Astrocyte (in vitro differentiated cells and primary cell): ENCODE measurements at regions not wholly inside any gene's neighbourhood (a gene's known extent, or its start where the extent isn't known, plus 50 kb on each side); places are given as distances from the start of the nearest gene placed in this dataset.

Experiments used
- DNase-seq: peaks from one replicate; pipeline ENCODE4 v3.0.0-alpha.2; 2010; ENCODE audit warnings: low read depth
- FAIRE-seq: peaks from 2 replicates; lab custom pipeline; 2011; peaks lifted over from hg19 to GRCh38; lab: Jason Lieb, UNC
- H2AFZ ChIP-seq: 2 replicates; pipeline ENCODE4 v1.6.0; 2012; ENCODE audit warnings: low read depth, low read length, inconsistent platforms
- H3K27ac ChIP-seq: 2 replicates; pipeline ENCODE4 v1.5.1; 2011; ENCODE audit warnings: low read depth, low read length, inconsistent platforms
- H3K27me3 ChIP-seq: 2 replicates; pipeline ENCODE4 v1.6.0; 2011; ENCODE audit warnings: low read length, inconsistent platforms; ENCODE audit not compliant: insufficient read depth
- H3K36me3 ChIP-seq: 2 replicates; pipeline ENCODE4 v1.5.1; 2011; ENCODE audit warnings: low read length, inconsistent platforms; ENCODE audit not compliant: insufficient read depth
- H3K4me1 ChIP-seq: 2 replicates; pipeline ENCODE4 v1.5.1; 2011; ENCODE audit warnings: low read length, inconsistent platforms; ENCODE audit not compliant: insufficient read depth
- H3K4me2 ChIP-seq: 2 replicates; pipeline ENCODE4 v1.6.0; 2012; ENCODE audit warnings: low read length, inconsistent platforms
- H3K4me3 ChIP-seq: 2 replicates; pipeline ENCODE4 v1.5.1; 2011; ENCODE audit warnings: low read depth, mild to moderate bottlenecking, low read length, inconsistent platforms; ENCODE audit not compliant: insufficient read depth
- H3K79me2 ChIP-seq: 2 replicates; pipeline ENCODE4 v1.6.0; 2012; ENCODE audit warnings: mild to moderate bottlenecking, low read length, inconsistent platforms; ENCODE audit not compliant: insufficient read depth
- H3K9ac ChIP-seq: 2 replicates; pipeline ENCODE4 v1.6.0; 2012; ENCODE audit warnings: mild to moderate bottlenecking, low read length, inconsistent platforms
- H3K9me3 ChIP-seq: 2 replicates; pipeline ENCODE4 v1.5.1; 2012; ENCODE audit warnings: low read depth, mild to moderate bottlenecking, low read length, inconsistent platforms; ENCODE audit not compliant: insufficient read depth
- H4K20me1 ChIP-seq: 2 replicates; pipeline ENCODE4 v1.6.0; 2012; ENCODE audit warnings: low read length, inconsistent platforms; ENCODE audit not compliant: insufficient read depth
- H3K27ac Mint-ChIP-seq: one replicate; pipeline ENCODE4 v1.8.0; 2021; ENCODE audit warnings: mild to moderate bottlenecking, mixed read lengths; ENCODE audit not compliant: unreplicated experiment
- H3K27me3 Mint-ChIP-seq: one replicate; pipeline ENCODE4 v1.8.0; 2021; ENCODE audit warnings: low read depth, mixed read lengths; ENCODE audit not compliant: unreplicated experiment
- H3K36me3 Mint-ChIP-seq: one replicate; pipeline ENCODE4 v1.8.0; 2021; ENCODE audit warnings: low read depth, mixed read lengths; ENCODE audit not compliant: unreplicated experiment
- H3K4me1 Mint-ChIP-seq: one replicate; pipeline ENCODE4 v1.8.0; 2021; ENCODE audit warnings: low read depth, mixed read lengths; ENCODE audit not compliant: unreplicated experiment
- H3K4me3 Mint-ChIP-seq: one replicate; pipeline ENCODE4 v1.8.0; 2021; ENCODE audit warnings: mild to moderate bottlenecking, moderate library complexity, mixed read lengths; ENCODE audit not compliant: unreplicated experiment
- H3K9me3 Mint-ChIP-seq: one replicate; pipeline ENCODE4 v1.8.0; 2021; ENCODE audit warnings: mild to moderate bottlenecking, mixed read lengths; ENCODE audit not compliant: unreplicated experiment
- EZH2 ChIP-seq: IDR thresholded peaks from 2 replicates; pipeline ENCODE4 v1.6.1; 2012; ENCODE audit warnings: mild to moderate bottlenecking, low read length, inconsistent platforms; ENCODE audit not compliant: insufficient read depth
- TF ChIP-seq, protein P1 (sequence below): IDR thresholded peaks from 2 replicates; pipeline ENCODE4 v1.5.1; 2011; ENCODE audit warnings: low read depth, mild to moderate bottlenecking, inconsistent platforms, low read length, moderate library complexity; ENCODE audit not compliant: insufficient read depth

DNA sequence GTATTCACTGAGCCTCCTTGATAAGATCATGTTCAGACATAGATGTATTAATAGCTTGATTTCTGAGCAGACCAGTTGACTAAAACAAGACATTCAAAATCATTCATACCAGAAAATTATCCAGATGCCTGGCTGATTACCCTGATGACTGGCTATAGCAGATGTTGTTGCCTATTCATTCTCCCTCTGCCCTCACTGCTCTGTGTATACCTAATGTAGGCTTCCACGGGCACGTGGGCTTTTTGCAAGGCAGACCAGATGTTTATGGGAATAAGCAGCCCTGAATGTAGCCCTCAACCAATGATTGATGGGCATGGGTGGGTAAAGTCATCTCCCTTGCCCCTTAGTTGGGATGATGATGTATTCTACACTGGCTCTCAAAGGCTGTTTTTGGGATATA lies 289.1 kb downstream of the MBD2 start:
- no peak overlapping the region for H3K27ac Mint-ChIP-seq
- no peaks in the 10 kb centered on the region for H3K27me3 ChIP-seq
- no peaks in the 10 kb centered on the region for H3K4me1 ChIP-seq
- no peaks in the 10 kb centered on the region for H3K36me3 ChIP-seq
- no peaks in the 10 kb centered on the region for H3K79me2 ChIP-seq
- no peaks in the 10 kb centered on the region for H4K20me1 ChIP-seq
- TF ChIP-seq, protein P1, sequence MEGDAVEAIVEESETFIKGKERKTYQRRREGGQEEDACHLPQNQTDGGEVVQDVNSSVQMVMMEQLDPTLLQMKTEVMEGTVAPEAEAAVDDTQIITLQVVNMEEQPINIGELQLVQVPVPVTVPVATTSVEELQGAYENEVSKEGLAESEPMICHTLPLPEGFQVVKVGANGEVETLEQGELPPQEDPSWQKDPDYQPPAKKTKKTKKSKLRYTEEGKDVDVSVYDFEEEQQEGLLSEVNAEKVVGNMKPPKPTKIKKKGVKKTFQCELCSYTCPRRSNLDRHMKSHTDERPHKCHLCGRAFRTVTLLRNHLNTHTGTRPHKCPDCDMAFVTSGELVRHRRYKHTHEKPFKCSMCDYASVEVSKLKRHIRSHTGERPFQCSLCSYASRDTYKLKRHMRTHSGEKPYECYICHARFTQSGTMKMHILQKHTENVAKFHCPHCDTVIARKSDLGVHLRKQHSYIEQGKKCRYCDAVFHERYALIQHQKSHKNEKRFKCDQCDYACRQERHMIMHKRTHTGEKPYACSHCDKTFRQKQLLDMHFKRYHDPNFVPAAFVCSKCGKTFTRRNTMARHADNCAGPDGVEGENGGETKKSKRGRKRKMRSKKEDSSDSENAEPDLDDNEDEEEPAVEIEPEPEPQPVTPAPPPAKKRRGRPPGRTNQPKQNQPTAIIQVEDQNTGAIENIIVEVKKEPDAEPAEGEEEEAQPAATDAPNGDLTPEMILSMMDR, result no peak
- no peak for TF ChIP-seq EZH2
- H3K4me3 Mint-ChIP-seq, result no peak overlapping the region
- H3K27ac ChIP-seq, result no peak overlapping the region
- FAIRE-seq, result no peak
- H3K4me2 ChIP-seq, result no peak overlapping the region
- H3K9me3 ChIP-seq, result no peaks in the 10 kb centered on the region
- H2AFZ ChIP-seq, result no peak overlapping the region
- H3K4me1 Mint-ChIP-seq, result peaks cover 15% of the 10 kb centered on the region
- no peaks in the 10 kb centered on the region for H3K27me3 Mint-ChIP-seq
- no peak overlapping the region for H3K9ac ChIP-seq
- no peaks in the 10 kb centered on the region for H3K9me3 Mint-ChIP-seq
- H3K36me3 Mint-ChIP-seq, result no peaks in the 10 kb centered on the region
- no peak overlapping the region for H3K4me3 ChIP-seq
- no peak for DNase-seq

DNA sequence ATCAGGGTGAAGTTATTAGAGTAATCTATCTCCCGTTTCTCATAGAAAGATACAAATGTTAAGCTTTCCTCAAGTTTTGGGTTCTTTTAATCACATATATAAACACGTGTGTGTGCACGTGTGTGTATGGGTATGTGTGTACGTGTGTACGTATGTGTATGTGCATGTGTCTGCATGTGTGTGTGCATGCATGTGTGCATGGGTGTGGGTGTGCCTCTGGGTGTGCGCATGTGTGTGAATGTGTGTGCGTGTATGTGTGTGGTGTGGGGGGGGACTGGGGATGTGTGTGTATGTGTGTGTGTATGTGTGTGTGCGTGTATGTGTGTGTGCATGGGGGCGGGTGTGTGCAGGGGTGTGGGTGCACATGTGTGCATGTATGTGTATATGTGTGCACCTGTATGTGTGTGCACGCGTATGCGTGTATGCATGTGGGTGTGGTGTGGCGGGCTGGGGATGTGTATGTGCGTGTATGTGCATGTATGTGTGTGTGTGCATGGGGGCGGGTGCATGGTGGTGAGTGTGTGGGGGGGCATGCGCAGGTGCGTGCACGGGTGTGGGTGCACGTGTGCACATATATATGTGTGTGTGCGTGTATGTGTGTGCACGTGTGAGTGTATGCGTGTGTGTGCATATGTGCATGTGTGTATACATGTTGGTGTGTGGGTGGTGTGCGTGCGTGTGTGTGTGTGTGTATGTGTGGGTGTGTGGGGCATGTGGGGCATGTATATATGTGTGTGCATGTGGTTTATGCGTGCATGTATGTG lies 304.0 kb downstream of the MBD2 start:
- H3K4me1 ChIP-seq, result no peaks in the 10 kb centered on the region
- no peak for FAIRE-seq
- H3K9me3 ChIP-seq, result peaks cover 3% of the 10 kb centered on the region
- H2AFZ ChIP-seq, result no peak overlapping the region
- no peak overlapping the region for H3K27ac ChIP-seq
- H3K36me3 ChIP-seq, result no peaks in the 10 kb centered on the region
- Mint-ChIP-seq H3K4me3 (no peak overlapping the region), H3K36me3 (no peaks in the 10 kb centered on the region), H3K27me3 (no peaks in the 10 kb centered on the region), H3K27ac (no peak overlapping the region), H3K9me3 (peaks cover 2% of the 10 kb centered on the region), H3K4me1 (peaks cover 15% of the 10 kb centered on the region)
- no peak overlapping the region for H3K4me3 ChIP-seq
- no peak for TF ChIP-seq EZH2
- TF ChIP-seq, protein P1, result no peak
- DNase-seq, result no peak
- no peak overlapping the region for H3K4me2 ChIP-seq
- H3K79me2 ChIP-seq, result no peaks in the 10 kb centered on the region
- no peak overlapping the region for H3K9ac ChIP-seq
- no peaks in the 10 kb centered on the region for H3K27me3 ChIP-seq
- H4K20me1 ChIP-seq, result no peaks in the 10 kb centered on the region

DNA sequence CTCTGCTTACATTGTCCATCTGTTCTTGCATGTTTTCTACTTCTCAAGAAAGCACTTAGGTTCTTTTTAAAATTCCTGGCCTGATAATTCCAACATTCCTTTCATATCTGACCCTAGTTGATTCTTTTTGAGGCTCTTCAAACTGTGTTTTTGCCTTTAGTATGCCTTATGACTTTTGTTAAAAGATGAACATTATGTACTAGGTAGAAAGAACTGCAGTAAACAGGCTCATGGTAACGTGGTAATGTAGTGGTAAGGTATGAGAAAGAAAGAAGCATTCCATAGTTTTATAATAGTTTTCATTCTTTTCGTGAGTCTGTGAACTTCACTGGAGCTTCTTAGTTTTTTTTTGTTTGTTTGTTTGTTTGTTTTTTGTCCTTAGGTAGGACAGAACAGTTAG lies 306.4 kb downstream of the MBD2 start:
- Mint-ChIP-seq H3K27me3 (no peaks in the 10 kb centered on the region), H3K4me3 (no peak overlapping the region), H3K4me1 (peaks cover 15% of the 10 kb centered on the region), H3K9me3 (peaks cover 2% of the 10 kb centered on the region), H3K27ac (no peak overlapping the region), H3K36me3 (no peaks in the 10 kb centered on the region)
- DNase-seq (no peak), FAIRE-seq (no peak)
- Histone ChIP-seq H2AFZ (no peak overlapping the region), H3K9me3 (peaks cover 3% of the 10 kb centered on the region), H3K27me3 (no peaks in the 10 kb centered on the region), H3K79me2 (no peaks in the 10 kb centered on the region), H3K36me3 (no peaks in the 10 kb centered on the region), H3K4me3 (no peak overlapping the region), H3K4me1 (no peaks in the 10 kb centered on the region), H4K20me1 (no peaks in the 10 kb centered on the region), H3K27ac (no peak overlapping the region), H3K9ac (no peak overlapping the region), H3K4me2 (no peak overlapping the region)
- no peak for TF ChIP-seq EZH2
- TF ChIP-seq, protein P1, result no peak
